ENCODE measurements at regions not wholly inside any gene's neighbourhood (a gene's known extent, or its start where the extent isn't known, plus 50 kb on each side); places are given as distances from the start of the nearest gene placed in this dataset.
"Not testable (repeated sequence)": the region's sequence is repeated elsewhere in the genome, so short reads cannot be mapped to it uniquely, and the experiment has no call there.

DNA sequence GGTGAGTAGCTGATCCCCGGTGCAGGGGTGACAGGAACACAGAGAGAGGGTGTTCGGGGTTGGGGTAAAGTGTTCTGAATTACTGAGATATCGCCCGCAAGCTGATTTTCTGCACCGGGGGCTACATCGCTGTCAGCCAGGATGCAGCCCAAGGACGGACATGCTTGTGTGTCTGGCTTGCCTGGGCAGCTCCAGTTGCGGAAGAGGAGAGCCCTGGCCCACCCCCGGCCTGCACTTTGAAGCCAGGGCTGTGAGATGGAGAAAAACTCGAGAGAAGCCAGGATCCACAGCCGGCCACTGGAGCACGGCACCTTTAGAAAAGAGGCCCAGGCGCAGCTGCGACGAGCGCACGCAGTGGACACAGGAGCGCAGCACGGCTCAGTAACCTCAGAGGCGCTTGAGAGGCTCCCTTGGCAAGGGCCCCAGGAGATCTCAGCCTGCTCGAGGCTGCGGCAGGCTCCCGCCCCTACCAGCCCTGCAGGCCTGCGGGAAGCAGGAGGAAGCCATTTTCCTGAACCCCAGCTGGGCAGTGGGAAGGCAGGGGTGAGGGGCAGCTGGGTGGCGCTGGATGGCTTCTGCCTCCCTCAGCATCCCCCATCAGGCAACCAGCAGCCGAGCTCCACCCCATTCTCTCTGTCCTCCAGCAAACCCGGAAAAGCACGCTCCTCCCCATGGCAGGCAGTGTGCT, 59.2 kb downstream of the C9orf50 start:
- DNase-seq, result no peak

DNA sequence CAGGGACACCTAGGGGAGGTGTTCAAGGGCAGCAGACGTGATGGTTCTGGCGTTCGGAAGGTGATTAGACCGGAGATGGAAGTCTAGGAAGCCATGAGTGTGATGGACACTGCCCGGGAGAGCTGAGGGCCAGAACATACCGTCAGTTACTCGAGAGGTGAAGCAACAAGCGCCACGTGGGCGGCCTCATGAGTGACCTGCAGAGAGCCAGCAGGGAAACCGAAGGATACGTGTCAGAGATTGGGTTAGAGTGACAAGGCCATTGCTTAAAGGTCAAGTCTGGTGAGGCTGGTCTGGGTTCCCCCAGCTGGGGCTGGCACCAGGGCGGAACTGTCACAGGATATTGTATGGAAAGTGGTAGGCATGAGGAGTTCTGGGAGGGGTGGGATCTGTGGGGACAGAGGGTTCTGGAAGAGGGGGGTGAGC, 60.0 kb downstream of the C9orf50 start:
- DNase-seq, result no peak

DNA sequence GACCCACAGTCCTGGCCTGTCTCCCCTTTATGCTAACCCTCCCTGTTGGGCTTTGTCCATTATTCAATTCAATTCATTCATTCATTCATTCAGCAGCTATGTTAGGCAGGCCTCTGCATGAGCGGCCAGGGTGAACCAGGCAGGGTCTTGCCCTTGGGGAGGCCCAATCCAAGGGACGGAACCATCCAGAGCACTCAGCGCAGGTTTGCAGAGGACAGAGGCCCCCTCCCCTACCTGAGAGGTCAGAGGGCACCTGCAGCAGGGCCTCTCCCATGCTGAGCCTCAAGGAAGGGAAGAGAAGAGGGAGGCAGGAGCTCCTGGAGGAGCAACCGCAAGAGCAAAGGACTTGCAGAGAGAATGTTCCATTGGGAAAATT, 61.4 kb downstream of the C9orf50 start:
- no peak for DNase-seq

DNA sequence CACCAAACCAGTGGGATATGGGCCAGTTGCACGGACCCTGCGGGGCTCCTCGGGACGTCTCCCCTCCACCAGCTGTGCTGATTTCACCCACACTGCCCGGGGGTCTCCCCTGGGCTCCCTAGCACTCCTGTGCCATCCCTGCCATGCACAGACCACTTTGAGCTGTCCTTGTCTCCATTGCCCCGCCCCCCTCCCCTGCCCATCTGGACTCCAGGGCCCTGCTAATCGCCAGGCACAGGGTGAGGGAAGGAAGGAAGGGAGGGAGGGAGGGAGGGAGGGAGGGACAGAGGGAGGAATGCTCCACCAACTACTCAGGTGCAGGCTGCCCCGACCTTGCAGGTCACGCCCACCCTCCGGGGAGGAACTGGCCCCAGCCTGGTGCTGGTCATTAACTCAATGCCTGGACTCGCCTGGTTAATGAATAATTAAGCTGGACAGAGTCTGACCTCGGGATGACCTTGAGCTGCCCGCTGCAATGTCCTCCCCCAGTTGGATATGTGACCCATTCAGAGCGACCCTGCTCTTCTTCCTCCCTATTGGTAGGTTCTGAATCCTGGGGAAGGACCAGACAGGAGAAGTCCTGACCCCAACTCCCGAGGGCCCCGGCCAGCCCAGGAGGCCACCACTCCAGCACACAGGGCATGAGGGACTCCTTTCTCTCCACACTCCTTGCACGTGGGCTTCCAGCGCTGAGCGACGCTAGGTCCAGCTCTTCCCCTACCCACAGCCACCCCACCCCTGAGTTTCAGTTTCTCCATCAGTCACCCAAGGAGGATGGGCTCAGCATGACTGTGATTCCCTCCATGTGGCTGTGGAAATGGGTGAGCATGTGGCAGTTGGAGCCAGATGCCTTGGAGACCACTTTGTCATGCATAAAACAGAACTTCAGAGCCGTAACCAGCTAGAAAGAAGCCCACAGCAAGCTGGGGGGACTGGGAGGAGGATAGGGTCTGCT, 62.1 kb downstream of the C9orf50 start:
- DNase-seq, result no peak

DNA sequence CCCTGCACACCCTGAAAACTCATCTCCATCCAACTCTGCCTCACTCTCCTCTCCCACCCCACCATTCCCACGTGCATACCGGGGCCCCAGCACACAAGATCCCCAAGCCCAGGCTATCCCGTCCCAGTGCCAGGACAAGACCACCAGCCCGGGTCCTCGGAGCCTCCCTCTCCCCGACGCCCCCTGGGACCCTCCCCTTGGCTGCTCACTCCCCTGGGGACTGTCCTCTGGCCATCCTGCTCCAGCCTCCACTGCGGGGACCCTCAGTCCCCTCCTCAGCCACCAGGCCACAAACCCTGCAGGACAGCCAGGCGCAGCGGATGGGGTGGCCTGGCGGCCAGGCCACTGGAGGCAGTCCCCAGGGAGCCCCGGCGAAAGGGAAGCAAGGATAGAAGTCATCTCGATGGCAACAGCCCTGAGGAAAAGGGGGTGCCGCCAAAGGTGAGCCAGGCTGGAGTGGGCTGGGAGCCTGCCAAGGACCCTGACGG, 62.8 kb downstream of the C9orf50 start:
- no peak for DNase-seq

DNA sequence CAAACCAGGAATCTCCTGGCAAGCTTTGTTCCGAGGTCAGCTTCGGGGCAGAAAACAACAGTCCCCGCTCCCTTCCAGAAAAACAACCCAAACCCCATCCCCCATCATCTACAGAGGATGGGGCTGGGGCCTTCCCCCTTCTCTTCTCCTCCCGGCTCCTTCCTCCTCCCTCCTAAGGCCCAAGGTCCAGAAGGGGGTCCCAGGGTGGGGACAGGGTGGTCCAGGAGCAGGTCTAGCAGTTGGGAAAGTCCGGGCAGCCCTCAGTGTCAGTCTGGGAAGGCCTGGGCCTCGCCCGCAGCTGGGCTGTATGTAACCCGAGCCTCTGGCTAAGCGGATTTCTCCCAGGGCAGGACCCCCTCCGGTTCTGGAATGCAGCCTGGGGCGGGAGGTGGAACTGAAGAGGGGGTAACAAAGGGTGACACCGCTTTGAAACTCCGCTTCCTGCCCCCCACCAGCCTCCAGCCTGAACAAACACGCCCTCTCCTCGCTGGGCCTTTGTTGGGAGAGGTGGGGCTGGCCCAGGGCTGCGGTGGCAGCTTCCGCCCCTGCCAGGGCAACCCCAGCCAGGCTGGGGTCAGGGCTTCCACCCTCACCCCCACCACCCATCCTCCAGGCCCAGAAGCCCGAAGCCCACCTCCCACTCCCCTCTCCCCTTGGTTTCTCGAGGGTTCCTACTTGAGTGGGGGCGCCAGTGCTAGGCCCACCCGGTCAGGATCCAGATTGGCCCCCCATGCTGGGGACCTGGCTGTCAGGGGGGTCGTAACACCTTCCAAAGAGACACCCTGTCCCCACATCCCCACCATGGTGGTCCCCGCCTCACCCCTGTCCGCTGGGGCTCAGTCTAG, 63.5 kb downstream of the C9orf50 start:
- DNase-seq, result no peak

DNA sequence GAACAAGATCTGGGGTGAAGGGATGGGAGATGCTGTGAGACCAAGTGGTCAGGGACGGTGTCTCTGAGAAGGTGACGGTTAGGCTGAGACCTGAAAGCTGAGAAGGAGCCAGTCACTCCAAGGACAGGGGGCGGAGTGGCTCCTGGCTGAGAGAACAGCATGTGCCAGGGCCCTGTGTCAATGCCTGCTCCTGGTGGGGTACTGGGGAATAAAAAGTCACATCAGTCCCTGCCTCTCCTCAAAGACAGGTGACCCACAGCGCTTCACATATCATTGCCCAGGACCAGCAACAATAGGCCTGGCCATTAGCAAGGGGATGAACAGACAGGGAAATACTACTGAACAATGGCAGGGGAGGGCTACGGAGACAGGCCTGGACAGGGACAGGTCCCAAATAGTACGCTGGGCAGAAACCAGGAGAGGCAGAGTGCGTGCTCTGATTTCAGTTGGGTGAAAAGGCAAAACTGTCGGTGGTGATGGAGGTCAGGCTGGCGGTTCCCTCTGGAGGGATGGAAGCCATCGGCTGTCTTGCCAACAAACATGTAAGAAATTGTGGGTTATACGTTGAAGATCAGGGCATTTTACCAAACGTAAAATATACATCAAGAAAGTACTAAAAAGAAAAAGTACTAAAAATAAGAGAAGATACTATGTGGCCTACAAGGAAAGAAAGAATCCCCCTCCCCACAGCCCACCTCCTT, 64.3 kb downstream of the C9orf50 start:
- no peak for DNase-seq

DNA sequence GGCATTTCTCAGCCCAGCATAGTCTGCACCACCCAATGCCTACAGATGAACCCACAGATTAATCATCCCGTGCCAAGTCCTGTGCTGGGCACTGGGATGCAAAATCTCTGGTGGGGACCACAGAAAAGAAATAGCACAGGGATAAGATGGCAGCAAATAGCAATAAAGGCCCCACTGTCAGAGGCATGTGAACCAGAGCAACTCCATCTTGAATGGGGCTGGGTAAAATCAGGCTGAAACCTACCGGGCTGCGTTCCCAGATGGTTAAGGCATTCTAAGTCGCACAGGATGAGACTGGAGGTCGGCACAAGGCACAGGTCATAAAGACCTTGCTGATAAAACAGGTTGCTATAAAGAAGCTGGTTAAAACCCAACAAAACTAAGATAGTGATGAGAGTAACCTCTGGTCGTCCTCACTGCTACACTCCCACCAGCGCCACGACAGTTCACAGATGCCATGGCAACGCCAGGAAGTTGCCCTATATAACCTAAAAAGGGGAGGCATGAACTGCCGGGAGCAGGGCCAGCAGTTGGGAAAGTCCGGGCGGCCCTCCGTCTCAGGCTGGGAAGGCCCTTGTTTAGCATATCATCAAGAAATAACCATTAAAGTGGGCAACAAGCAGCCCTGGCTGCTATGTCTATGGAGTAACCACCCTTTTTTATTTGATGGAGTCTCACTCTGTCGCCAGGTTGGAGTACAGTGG, 65.2 kb downstream of the C9orf50 start:
- no peak for DNase-seq

DNA sequence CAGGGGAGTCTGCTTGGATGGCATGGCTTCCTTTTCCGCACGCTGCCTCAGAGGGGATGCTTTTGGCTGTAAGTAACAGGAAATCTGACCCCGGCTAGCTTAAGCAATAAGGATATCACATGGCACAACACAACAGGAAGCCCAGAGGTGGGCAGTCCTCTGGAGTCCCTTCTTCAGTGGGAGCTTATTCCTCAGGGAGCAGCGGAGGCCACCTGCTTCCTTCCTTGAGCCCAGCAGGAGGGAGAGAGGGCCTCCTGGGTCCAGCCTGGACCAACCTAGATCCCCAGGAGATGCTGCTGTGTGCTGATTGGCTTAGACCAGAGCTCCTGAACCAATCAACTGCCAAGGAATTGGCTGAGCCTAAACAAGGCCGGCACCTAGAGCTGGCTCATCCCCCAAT, 66.3 kb downstream of the C9orf50 start:
- DNase-seq, result no peak

DNA sequence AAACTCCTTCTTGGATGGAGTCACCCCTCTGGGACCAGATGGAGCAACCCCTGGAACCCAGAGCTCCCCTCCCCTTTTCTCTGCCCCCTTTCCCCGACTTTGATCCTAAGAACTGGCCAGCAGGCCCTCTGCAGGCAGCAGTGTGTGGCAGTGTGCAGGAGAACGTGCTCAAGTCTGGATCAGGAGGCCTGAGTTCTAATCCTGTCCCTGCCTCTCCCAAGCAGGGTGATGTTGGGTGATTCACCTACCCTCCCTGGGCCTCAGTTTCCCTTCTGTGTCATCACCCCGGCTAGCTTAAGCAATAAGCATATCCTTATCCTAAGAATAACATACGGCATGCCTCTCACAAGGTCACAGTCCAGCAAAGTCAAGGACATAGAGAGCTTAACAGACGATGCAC, 67.6 kb downstream of the C9orf50 start:
- no peak for DNase-seq

DNA sequence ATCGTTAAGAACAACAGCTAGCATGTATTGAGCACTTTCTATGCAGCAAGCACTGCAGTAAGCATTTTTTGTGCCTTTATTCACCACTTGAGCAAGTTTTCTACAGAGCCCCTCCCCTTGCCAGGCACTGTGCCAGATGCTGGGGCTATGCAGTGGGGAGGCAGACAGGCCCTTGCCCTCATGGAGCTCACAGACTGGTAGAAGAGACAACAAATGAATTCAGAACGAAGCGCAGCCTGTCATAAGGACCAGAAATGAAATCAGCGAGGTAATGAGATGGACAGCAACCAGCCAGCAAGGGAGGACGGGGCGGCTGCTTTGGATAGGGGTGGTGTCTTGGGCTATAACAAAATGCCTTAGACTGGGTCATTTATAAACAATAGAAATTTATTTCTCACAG, 68.8 kb downstream of the C9orf50 start:
- no peak for DNase-seq

DNA sequence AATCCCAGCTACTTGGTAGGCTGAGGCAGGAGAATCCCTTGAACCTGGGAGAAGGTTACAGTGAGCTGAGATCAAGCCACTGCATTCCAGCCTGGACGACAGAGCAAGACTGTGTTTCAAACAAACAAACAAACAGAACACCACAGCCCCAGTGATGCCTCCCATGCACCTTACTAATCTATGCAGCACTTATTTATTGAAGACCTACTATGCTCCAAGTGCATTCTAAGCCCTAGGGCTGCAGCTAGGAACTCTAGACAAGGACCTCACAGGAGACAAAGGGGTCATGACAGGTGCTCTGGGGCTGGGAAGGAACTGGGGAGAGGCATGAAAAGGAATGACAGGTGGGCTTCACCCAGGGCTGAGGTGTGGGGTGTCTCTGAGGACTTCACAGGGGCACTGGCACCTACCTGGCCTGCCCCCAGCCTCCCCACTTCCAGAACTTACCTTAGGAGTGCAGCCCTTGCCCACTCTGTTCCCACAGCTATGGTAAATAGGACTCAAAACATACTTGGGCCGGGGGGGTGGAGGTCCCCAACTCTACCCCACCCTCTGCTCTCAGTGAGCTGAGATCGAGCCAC, 69.4 kb downstream of the C9orf50 start:
- DNase-seq, result no peak

DNA sequence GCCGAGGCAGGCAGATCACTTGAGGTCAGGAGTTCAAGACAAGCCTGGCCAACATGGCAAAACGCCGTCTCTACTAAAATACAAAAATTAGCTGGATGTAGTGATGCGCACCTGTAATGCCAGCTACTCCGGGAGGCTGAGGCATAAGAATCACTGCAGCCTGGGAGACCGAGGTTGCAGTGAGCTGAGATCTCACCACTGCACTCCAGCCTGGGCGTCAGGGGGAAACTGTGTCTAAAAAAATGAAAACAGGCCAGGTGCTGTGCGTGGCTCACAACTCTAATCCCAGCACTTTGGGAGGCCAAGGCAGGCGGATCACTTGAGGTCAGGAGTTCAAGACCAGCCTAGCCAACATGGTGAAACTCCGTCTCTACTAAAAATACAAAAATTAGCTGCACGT, 69.9 kb downstream of the C9orf50 start:
- DNase-seq, result not testable (repeated sequence)

DNA sequence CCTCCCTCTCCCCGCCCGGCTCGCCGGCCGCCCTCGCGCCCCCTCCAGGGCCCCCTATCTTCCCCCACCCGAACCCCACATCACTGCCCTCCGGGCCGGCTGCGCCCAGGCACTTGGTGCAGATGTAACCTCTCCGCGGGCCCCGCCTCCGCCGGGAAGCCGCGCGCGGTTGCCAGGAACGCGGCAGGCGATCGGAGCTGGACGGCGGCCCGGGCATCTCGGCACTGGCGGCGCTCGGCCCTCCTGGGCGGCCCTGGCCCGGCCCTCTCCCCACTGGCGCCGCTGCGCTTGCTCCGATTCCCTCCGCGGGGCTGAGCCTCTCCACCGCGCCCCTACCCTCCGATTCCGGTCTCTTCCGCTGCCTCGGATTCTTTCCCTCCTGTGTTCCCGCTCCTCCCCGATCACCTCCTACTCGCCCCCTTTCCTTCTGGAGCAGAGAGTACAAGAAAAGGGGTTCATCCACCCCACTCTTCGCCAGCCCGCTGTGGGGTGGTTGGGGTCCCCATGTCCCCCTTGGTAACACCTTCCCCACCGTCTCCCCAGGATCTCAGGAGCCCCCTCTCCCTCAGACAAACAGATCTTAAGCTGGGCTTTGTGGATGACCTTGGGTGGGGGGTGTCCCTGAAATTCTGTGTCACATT, 70.6 kb downstream of the C9orf50 start:
- no peak for DNase-seq

DNA sequence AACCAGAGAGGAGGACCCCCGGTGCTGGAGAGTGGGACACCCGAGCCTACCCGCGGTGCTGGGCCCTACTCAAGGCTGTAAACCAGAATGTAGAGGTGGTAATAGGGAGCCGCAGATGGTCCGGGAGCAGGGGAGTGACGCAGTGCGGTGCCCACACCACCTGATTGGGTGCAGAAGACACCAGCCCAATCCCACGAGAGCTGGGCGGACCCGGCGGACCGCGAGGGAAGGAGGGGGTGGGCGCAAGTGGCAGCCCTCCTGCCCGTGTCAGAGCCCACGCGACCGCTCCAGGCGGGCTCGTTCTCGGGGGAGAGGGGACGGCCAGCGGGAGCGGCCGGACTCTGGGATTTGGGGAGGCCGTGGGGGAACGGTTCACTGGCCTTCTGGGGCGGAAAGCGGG, 71.2 kb downstream of the C9orf50 start:
- DNase-seq, result no peak

DNA sequence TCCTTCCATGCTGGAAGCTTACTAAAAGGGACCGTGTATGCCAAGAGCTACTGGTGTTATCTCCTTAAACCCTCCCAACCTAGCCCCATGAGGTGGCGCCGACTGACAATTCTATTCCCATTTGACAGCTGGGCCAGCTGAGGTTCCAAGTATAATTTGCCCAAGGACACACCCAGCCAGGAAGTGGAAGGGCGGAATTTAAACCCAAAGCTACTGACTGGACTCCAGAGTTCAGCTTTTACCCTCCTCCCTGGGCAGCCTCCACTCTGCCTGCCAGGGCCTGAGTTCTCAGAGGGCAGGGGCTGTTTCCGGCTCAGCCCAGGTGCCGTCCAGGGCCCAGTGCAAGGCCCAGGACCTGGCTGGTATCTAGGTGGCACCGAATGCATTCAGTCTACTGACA, 71.8 kb downstream of the C9orf50 start:
- DNase-seq, result no peak

DNA sequence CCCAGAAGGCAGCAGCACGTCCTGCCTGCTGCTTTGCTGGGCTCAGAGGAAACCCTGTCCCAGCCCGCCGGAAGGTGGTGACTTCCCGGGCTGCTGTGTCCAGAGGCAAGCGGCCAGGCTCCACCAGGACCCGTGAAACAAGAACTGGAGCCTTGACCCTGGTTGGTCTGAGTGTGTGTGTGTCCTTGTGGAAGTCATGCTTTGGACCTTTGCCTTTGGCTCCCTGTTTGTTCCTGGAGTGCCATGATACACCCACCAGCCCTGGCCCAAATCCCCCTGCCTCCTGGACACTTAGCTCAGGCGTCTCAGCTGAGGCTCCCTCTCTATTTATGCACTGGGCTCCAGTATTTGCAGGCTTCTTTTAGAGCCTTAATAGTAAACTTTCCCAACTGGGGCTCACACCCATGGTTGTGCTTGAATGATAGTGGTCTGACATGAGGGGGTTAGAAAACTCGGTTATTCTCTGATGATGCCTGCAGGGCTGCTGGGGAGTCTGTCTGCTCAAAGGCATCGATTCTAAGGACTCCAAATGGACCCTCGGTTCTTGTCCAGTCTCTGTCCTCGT, 72.2 kb downstream of the C9orf50 start:
- DNase-seq, result no peak

DNA sequence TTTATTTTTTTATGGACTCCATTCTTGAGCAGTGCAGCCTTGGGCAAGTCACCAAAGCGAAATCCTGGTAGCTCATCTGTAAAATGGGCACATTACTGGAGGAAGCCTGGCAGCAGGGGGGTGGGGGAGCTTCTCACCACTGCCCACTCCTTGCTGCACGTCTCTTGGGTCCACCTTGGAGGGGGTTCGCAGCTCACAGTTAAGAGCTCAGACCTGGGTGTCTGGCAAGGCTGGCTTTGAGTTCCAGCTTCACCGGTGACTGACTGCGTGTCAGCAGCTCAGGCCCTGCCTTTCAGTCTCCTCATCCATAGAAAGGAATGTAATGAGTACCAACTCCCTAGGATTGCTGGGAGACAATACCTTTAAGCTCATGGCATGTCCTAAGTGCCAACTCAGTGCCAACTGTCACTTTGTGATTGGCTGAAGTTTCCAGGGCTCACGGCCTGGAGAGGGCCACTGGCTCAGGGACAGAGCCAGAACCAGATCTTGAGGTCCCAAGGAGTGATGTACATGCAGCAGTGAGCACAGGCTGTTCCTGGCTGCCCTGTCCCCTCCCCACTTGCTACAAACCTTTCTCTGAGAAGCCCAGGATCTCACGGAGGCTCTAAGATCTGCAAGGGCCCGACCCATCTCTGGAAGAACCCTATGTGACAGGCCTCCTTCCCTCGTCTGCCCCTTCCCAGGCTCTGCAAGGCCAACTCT, 72.9 kb downstream of the C9orf50 start:
- DNase-seq, result no peak

DNA sequence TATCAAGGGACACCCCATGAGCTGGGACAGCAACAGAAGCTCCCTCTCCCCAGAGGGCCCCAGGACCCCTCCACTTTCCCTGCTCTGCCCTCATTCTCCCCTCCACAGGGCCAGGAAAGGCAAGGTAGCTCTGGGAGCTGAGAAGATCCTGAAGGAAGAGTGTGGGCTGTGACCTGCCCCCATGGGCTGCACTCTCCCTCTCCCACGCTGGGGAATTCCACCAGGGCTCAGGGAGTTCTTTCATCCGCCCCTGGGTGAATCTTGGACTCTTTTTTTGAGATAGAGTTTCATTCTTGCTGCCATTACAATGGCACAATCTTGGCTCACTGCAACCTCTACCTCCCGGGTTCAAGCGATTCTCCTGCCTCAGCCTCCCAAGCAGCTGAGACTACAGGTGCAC, 73.8 kb downstream of the C9orf50 start:
- no peak for DNase-seq

DNA sequence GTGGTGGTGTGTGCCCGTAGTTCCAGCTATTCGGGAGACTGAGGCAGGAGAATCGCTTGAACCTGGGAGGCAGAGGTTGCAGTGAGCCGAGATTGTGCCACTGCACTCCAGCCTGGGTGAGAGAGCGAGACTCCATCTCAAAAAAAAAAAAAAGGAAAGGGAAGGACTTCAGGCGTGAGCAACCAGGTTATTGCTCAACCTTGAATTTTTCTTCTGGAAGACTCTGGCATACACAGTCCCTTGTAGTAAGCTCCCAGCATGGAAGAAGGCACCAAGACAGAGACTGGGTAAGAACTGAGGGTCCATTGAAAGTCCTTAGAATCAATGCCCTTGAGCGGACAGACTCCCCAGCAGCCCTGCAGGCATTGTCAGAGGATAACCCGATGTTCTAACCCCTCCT, 75.0 kb downstream of the C9orf50 start:
- not testable (repeated sequence) for DNase-seq
